IPS-NIHi7 (cell line): ENCODE measurements at regions not wholly inside any gene's neighbourhood (a gene's known extent, or its start where the extent isn't known, plus 50 kb on each side); places are given as distances from the start of the nearest gene placed in this dataset.

Source experiments
- DNase-seq: peaks from one replicate; pipeline ENCODE4 v3.0.0; 2012; ENCODE audit warnings: mixed read lengths; ENCODE audit errors: extremely low spot score

- no peak for DNase-seq
Measured at GRCh38 chrX:7280520-7280919, 132.6 kb upstream of the PUDP start.

- no peak for DNase-seq
Measured at GRCh38 chrX:7272346-7272745, 124.4 kb upstream of the PUDP start.

DNA sequence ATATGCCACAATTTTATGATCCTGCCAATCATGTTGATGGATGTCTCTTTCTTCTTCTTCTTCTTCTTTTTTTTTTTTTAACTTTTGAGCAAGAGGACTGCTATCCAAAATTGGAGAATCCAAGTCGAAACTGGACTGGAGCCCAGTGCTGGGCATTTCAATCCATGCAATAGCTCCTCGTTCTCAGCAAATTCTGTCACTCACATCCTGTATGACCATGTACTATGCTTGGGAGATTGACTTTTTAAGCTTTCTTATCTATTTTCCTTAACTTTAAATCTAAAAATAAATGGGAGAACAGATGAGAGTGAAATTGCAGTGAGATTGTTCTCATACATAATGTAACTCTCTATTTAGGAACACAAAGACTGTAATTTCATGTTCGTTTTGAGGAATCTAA, 123.0 kb upstream of the PUDP start:
- DNase-seq, result no peak

DNA sequence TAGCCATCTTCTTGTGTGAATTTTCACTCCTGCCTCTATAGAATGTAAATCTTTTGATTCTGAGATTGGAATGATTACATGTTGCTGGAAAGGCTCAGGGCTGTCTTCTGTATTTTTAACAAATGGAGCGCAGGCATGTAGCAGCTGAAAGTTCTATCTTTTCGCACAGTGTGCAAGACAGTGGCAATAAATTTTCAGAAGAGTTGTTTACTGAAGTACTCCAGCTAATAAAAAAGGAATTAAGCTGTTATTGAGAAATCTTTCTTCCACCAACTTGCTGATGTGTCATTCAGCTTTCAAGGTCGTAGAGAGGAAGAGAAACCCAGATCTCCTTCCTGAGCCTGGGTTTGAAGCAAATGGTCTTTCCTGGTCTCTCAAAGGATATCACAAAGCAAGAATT, 122.0 kb upstream of the PUDP start:
- no peak for DNase-seq

DNA sequence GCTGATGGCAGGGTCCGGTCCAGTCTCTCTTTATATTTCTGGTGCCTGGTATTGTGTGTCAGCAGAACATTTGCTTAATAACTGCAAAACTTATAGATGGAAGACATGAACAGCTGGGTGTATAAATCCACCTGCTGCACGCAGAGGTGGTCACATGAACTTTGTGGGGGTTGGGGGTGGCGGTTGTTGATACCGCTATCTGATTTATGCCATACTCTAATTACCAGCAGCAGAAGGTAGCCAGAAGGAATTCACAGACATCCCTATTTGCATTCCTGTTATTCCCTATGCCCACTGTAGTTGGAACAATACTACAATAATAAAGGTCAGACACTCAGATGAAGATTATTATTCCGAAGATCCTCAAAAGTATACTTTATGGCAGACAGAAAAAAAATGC, 121.6 kb upstream of the PUDP start:
- no peak for DNase-seq

- DNase-seq, result no peak
Measured at GRCh38 chrX:7266288-7266687, 118.3 kb upstream of the PUDP start.

GRCh38 chrX:7264399-7264798, 116.4 kb upstream of the PUDP start:
- DNase-seq, result no peak

GRCh38 chrX:7263961-7264360, 116.0 kb upstream of the PUDP start:
- DNase-seq, result no peak

GRCh38 chrX:7263330-7263729, 115.4 kb upstream of the PUDP start:
- DNase-seq, result no peak

DNA sequence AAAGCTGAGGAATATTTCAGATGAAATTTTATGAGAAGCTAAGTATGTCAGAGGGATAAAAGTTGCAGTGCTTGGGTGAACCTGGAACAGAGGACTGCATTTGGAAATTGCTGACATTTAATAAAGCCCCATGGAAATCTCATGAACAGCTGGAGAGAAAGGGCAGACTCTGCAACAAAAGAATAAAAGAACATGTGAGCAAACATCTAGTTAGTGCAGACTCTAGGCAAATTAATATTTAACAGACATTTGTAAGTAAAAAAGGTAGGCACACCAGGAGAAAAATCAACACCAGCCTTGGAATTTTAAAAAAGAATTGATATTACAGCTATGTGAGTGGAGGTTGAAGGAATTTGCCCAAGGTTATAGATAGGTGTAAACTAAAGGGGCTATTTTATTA, 114.6 kb upstream of the PUDP start:
- no peak for DNase-seq

- no peak for DNase-seq
Measured at GRCh38 chrX:7261672-7262332, 113.8 kb upstream of the PUDP start.

DNA sequence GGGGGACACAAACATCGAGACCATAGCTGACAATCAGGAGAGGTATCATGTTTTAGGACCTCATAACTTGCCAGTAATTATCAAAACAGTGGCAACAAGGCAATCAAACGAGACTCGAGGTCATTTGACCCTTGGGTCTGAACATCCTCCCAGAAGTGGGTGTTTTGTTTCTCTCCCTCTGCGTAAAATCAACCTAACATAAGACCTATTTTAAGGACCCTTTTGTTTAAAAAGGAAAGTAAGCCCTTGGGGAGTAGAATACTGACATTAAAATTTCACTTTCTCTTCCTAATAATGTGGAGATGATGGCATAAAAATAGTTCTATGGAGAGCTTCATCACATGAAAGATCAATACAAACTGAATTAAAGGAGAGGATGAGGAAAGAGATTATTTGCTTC, 106.2 kb upstream of the PUDP start:
- no peak for DNase-seq

- DNase-seq, result no peak
Measured at GRCh38 chrX:7253565-7253964, 105.6 kb upstream of the PUDP start.

DNA sequence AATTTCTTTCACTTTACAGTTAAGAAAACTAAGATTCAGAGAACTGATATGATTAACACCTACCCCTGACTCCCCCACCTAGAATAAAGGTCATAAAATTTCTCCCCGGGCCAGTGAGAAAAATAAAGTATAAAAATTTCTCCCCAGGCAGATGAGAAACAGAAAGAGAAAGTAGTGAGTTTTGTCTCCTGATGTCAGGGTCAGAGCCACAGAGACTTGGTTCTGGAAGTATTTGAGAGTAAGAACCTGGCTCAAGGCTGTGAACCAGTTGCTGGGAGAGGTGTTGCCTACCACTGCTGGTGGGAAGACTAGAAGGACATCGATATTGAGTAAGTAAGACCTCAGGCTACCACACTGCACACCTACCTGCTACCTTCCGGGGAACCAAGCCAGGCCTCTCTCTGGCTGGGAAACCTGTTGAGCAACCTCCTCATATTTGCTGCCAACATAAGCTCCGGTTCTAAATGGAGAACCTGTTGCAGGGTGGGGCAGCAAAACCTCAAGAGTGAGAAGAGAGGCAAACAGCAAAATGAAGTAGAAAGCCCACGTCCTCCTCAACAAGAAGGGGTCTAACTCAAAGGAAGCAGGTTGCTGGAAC, 104.2 kb upstream of the PUDP start:
- DNase-seq, result no peak

GRCh38 chrX:7247346-7247745, 99.4 kb upstream of the PUDP start:
- DNase-seq, result no peak

DNA sequence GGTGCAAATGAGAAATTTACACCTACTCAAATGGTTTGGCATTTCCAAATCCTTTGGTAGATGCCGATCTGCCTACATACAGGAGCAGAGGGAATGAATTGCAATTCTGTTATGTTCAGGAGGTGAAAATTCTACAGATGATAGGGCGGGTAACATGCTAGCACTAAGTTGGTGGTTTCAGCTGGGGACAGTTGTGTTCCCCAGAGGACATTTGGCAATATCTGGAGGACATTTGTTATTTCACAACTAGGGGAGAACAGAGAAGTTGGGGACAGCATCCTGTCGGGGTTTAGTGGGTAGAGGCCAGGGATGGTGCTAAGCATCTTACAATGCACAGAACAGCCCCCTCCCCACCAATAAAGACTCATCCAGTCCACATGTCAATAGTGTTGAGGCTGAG, 96.5 kb upstream of the PUDP start:
- DNase-seq, result no peak

- DNase-seq, result no peak
Measured at GRCh38 chrX:7242613-7243012, 94.7 kb upstream of the PUDP start.

DNA sequence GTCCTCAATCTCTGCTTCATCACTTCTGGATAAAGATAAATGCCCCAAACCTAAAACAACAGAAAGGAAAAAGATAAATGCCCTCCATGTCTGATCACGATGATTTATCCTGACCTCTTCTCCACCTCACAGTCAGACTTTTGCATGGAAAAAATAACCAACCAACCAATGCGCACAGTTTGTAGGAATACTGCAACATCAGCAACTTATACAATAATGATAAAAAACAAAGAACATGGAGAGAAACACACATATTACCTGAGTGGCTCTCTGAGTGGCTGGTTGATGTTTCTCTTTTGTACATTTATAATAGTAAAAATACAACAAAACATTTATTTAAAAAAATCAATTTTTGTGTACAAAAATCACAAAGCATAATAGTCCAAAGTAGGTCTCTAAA, 93.0 kb upstream of the PUDP start:
- no peak for DNase-seq

DNA sequence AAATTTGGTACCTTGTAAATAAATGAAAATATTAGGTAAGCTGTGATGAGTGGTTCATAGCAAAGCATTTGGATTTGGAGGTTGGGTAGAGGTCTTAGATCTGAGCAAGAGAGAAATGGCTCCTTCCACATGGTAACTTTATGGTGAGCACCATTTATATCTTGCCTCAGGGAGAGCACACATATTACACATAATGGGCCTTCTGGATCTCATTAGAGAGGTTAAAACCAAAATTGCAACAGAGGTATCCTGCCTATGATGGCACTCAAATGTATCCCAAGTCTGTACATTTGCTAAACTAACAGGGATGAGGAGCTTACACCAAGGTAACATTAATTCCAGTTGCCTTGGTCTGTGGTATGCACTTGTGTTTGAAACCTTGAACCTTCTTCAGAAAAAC, 87.1 kb upstream of the PUDP start:
- DNase-seq, result no peak

DNA sequence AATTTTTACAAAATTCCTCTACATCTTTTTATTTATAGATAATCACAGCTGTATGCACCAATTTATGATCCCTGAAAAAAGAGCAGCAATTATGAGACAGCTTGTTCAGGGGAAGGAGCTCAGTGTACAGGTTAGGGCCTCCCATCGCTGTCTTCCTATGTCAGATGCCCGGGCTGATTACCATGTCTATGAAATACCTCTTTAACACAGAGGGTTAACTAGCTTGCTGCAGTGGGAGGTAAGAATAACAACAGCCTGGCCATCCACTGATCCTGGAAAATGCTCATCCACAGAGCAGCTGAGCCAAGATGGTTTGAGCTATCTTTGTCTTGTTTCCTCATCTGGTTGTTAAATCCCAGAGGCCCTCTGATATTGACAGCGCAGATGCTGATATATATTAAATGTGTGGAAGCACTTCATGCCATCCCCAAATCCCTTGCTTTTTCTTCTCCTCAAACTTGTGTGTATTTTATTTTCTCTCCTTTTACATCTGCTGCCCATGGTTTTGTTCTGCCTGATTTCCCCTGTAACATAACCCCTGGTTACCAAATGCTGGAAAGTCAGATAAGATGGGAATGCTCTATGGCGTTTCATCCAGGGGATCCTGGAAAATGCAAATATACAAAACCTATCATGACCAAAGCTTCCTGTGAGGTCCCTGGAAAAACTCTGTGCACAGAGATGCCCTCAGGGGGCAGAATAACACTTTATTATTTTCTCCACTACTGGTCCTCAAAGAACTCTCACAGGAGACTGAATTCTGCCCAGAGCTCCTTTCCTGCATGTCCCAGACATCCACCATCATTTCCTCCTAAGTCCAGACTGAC, 85.8 kb upstream of the PUDP start:
- no peak for DNase-seq

DNA sequence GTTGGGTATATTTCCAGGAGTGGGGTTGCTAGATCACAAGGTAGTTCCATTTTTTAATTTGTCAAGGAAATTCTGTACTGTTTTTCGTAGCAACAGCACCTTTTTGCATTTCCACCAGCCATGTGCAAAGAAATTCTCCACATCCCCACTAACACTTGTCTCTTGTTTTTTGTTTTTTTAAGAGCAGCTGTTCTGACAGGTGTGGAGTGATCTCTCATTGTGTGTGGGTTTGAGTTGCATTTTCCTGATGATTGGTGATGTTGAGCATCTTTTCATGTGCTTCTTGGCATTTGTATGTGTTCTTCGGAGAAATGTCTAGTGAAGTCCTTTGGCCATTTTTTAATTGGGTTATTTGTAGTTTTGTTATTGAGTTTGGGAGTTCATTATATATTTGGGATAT, 80.3 kb upstream of the PUDP start:
- no peak for DNase-seq

- no peak for DNase-seq
Measured at GRCh38 chrX:7225338-7225737, 77.4 kb upstream of the PUDP start.

DNA sequence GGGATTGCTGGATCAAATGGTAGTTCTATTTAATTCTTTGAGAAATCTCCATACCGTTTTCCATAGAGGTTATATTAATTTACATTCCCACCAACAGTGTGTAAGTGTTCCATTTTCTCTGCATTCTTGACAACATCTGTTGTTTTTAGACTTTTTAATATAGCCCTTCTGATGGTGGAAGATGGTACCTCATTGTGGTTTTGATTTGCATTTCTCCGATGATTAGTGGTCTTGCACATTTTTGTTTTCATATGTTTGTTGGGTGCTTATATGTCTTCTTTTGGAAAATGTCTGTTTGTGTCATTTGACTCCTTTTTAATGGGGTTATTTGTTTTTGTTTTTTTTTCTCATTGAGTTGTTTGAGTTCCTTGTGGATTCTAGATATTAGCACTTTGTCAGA, 75.3 kb upstream of the PUDP start:
- no peak for DNase-seq
